Neuronal stem cell (in vitro differentiated cells): ENCODE measurements at regions not wholly inside any gene's neighbourhood (a gene's known extent, or its start where the extent isn't known, plus 50 kb on each side); places are given as distances from the start of the nearest gene placed in this dataset.

Source experiments
- DNase-seq: peaks from one replicate; pipeline ENCODE4 v3.0.0-alpha.2; 2013; ENCODE audit warnings: low spot score
- H2AFZ ChIP-seq: one replicate; pipeline ENCODE4 v1.6.1; 2013; ENCODE audit warnings: mild to moderate bottlenecking, low read length, inconsistent platforms
- H2AK5ac ChIP-seq: 2 replicates; pipeline ENCODE4 v1.6.1; 2013; ENCODE audit warnings: low read depth, mild to moderate bottlenecking, inconsistent platforms, low read length, moderate library complexity, mixed read lengths
- H2BK120ac ChIP-seq: 2 replicates; pipeline ENCODE4 v1.6.1; 2013; ENCODE audit warnings: low read depth, mild to moderate bottlenecking, inconsistent platforms, low read length, moderate library complexity, mixed read lengths
- H2BK12ac ChIP-seq: one replicate; pipeline ENCODE4 v1.6.1; 2013; ENCODE audit warnings: low read length, inconsistent platforms
- H2BK15ac ChIP-seq: 2 replicates; pipeline ENCODE4 v1.6.1; 2013; ENCODE audit warnings: mild to moderate bottlenecking, low read length, inconsistent platforms, mixed read lengths
- H2BK5ac ChIP-seq: one replicate; pipeline ENCODE4 v1.6.1; 2013; ENCODE audit warnings: inconsistent platforms, mild to moderate bottlenecking, low read length, moderate library complexity
- H3K14ac ChIP-seq: one replicate; pipeline ENCODE4 v1.6.1; 2013; ENCODE audit warnings: low read length, inconsistent platforms
- H3K18ac ChIP-seq: 2 replicates; pipeline ENCODE4 v1.6.1; 2013; ENCODE audit warnings: low read length, inconsistent platforms
- H3K23ac ChIP-seq: 2 replicates; pipeline ENCODE4 v1.6.1; 2013; ENCODE audit warnings: low read depth, mild to moderate bottlenecking, mixed read lengths, low read length, inconsistent platforms; ENCODE audit not compliant: poor library complexity
- H3K27ac ChIP-seq: replicated peaks from 3 replicates; pipeline ENCODE4 v1.5.1; 2013; ENCODE audit warnings: low read length, inconsistent platforms
- H3K27me3 ChIP-seq, 3 experiments: 2 replicates each; pipeline ENCODE4 v1.6.1; 2013; ENCODE audit warnings: low read length in 3 of 3, mild to moderate bottlenecking in 2 of 3, inconsistent platforms in 1 of 3, low read depth in 1 of 3, mixed read lengths in 1 of 3, moderate library complexity in 1 of 3; ENCODE audit not compliant: control insufficient read depth in 3 of 3, insufficient read depth in 3 of 3
- H3K36me3 ChIP-seq, 2 donors: replicated peaks in 1 of 2; 2 replicates each; pipeline ENCODE4 v1.6.1; 2013; ENCODE audit warnings: low read length in 2 of 2; ENCODE audit not compliant: control insufficient read depth in 2 of 2, insufficient read depth in 2 of 2
- H3K4ac ChIP-seq: 2 replicates; pipeline ENCODE4 v1.6.1; 2013; ENCODE audit warnings: inconsistent platforms, mild to moderate bottlenecking, low read length, moderate library complexity
- H3K4me1 ChIP-seq, 2 donors: 1 replicate in 1 of 2; 2 replicates in 1 of 2; pipeline ENCODE4 v1.6.1; 2013; ENCODE audit warnings: low read length in 2 of 2, low read depth in 1 of 2; ENCODE audit not compliant: control insufficient read depth in 2 of 2, insufficient read depth in 1 of 2
- H3K4me2 ChIP-seq: one replicate; pipeline ENCODE4 v1.6.1; 2013; ENCODE audit warnings: mild to moderate bottlenecking, low read length, inconsistent platforms; ENCODE audit not compliant: insufficient read depth, poor library complexity, severe bottlenecking
- H3K4me3 ChIP-seq, 2 donors: 2 replicates each; pipeline ENCODE4 v1.5.1; 2013; ENCODE audit warnings: low read length in 2 of 2, mild to moderate bottlenecking in 2 of 2, inconsistent platforms in 1 of 2, moderate library complexity in 1 of 2
- H3K79me1 ChIP-seq: one replicate; pipeline ENCODE4 v1.6.1; 2013; ENCODE audit warnings: low read depth, mild to moderate bottlenecking, inconsistent platforms, low read length, moderate library complexity
- H3K9ac ChIP-seq: one replicate; pipeline ENCODE4 v1.6.1; 2013; ENCODE audit warnings: mild to moderate bottlenecking, low read depth, low read length, inconsistent platforms; ENCODE audit not compliant: poor library complexity
- H3K9me3 ChIP-seq, 2 donors: replicated peaks in 1 of 2; 2 replicates each; pipeline versions ENCODE3 to v1.6.1; 2013; ENCODE audit warnings: low read length in 2 of 2, mild to moderate bottlenecking in 2 of 2, inconsistent platforms in 1 of 2, low read depth in 1 of 2, mixed read lengths in 1 of 2, moderate library complexity in 1 of 2; ENCODE audit not compliant: control insufficient read depth in 2 of 2, insufficient read depth in 1 of 2
- H4K8ac ChIP-seq: one replicate; pipeline ENCODE4 v1.6.1; 2013; ENCODE audit warnings: low read depth, mild to moderate bottlenecking, inconsistent platforms, low read length, moderate library complexity
- H4K91ac ChIP-seq: one replicate; pipeline ENCODE4 v1.6.1; 2013; ENCODE audit warnings: low read length, low read depth, mild to moderate bottlenecking, inconsistent platforms; ENCODE audit not compliant: poor library complexity
- WGBS, 2 donors: extraction: QIAGEN DNeasy Blood & Tissue Kit; methylation state at CpG; one replicate each; pipeline ENCODE4 v1.1.7; 2013; ENCODE audit warnings: missing lambda C conversion rate in 2 of 2, mixed read lengths in 1 of 2; ENCODE audit not compliant: insufficient read length in 2 of 2, insufficient replicate concordance in 1 of 2; ENCODE audit errors: extremely low coverage in 2 of 2; 5-methylcytosine and 5-hydroxymethylcytosine counted together

DNA sequence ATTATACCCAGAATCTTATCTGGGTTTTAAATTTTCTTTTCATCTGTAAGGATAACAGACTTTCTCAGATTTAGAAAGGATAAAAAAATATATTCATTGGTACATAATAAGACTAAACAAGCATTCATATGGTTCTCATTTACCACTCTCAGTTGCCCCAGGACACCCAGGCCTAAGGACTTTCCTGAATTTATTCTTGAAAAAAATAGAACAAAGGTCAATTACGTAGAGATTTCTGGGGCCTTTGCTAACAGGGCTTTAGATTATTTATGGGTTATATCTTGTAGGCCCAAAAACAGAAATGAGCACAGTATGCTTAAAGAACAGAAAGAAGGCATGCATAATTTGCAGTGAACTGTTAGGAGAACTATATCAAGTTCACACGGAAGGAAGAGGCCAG is 269.0 kb upstream of the COL3A1 start:
- Histone ChIP-seq H3K36me3 (no peaks in the 10 kb centered on the region), H3K27ac (no peak overlapping the region), H3K27me3 (no peaks in the 10 kb centered on the region), H3K79me1 (no peaks in the 10 kb centered on the region), H3K18ac (no peak overlapping the region), H2BK15ac (no peak overlapping the region), H2BK5ac (no peak overlapping the region), H3K9ac (no peak overlapping the region), H3K9me3 (peaks cover 0 to 16% of the 10 kb centered on the region in 2 donors), H3K14ac (no peak overlapping the region), H4K8ac (no peak overlapping the region), H4K91ac (no peak overlapping the region), H2AK5ac (no peak overlapping the region), H3K23ac (no peak overlapping the region), H3K4ac (no peak overlapping the region), H3K4me1 (no peaks in the 10 kb centered on the region), H3K4me2 (no peak overlapping the region), H2BK12ac (no peak overlapping the region), H3K4me3 (no peak overlapping the region), H2BK120ac (no peak overlapping the region), H2AFZ (peak overlapping the region; percentile 12)
- no CpG with 5 or more reads among the region's 2 CpGs for WGBS, 2 donors
- no peak for DNase-seq

DNA sequence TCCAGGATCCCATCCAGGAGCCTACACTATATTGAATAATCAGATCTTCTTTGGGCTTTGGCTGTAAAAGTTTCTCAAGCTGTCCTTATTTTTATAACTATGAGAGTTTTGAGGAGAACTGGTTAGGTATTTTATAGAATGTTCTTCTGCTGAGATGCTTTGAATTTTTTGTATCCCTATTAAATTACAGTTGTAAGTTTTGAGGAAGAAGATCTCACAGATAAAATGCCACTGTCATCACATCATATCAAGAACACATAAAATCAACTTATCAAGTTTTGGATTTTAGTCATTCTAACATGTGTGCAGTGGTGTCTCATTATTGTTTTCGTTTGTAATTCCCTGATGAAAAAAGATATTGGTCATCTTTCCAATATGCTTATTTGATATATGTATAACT is 260.2 kb upstream of the COL3A1 start:
- Histone ChIP-seq H2BK5ac (no peak overlapping the region), H3K9me3 (peaks cover 0 to 13% of the 10 kb centered on the region in 2 donors), H3K4me1 (peaks cover 0 to under 1% of the 10 kb centered on the region in 2 donors), H2AFZ (no peak overlapping the region), H3K14ac (no peak overlapping the region), H3K23ac (no peak overlapping the region), H3K9ac (no peak overlapping the region), H3K4me3 (no peak overlapping the region), H3K4ac (no peak overlapping the region), H4K91ac (no peak overlapping the region), H3K27ac (no peak overlapping the region), H4K8ac (no peak overlapping the region), H3K4me2 (no peak overlapping the region), H3K18ac (no peak overlapping the region), H2BK120ac (no peak overlapping the region), H3K79me1 (no peaks in the 10 kb centered on the region), H2BK12ac (no peak overlapping the region), H2BK15ac (no peak overlapping the region), H3K27me3 (no peaks in the 10 kb centered on the region), H2AK5ac (no peak overlapping the region), H3K36me3 (no peaks in the 10 kb centered on the region)
- no peak for DNase-seq
- WGBS, 2 donors, result no CpG with 5 or more reads among the region's 1 CpG

DNA sequence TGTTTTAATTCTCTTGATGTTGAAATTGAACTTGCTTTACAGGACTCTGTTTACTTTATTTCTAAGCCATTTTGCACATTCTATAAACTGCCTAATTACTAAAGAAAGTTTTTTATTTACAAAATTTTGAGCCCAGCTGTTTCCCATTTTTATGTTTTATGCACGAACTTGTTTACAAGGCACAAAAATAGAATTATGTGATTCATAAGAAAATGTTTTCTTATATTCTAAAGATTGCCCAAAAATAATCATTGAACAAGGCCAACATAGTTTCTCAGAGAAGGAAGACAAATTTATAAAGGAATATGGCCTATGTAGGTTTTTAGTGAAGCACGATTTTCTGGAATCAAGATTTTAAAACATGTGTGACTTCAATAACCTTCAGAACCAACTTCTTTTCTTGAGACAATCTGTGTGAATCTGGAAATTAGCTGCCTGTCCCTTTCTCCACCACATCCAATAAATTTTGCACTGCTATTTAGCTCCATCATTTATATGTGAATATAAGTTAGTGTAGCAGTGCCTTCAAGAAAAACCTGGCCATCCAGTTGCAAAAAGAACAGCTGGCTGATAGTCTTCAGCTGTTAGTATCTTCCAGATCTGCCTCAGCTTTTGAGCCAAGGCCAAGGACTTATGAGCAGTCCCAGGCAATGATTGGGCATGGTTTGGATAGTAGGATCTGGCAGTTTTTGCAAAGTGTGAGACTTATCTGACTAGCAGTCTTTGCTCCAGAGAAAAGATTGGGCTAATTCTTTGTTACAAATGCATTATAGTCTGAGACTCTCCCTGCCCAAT is 253.2 kb upstream of the COL3A1 start:
- H3K36me3 ChIP-seq, result no peaks in the 10 kb centered on the region
- H3K9me3 ChIP-seq, result no peaks in the 10 kb centered on the region
- no peak overlapping the region for H3K4me3 ChIP-seq
- H3K4me1 ChIP-seq, result peaks cover 2 to 11% of the 10 kb centered on the region in 2 donors
- no peak overlapping the region for H3K14ac ChIP-seq
- no peak overlapping the region for H4K91ac ChIP-seq
- H2BK15ac ChIP-seq, result no peak overlapping the region
- WGBS, 2 donors, result no CpG with 5 or more reads among the region's 2 CpGs
- no peak overlapping the region for H3K4ac ChIP-seq
- no peak overlapping the region for H2AFZ ChIP-seq
- H3K27ac ChIP-seq, result no peak overlapping the region
- no peak overlapping the region for H4K8ac ChIP-seq
- H3K4me2 ChIP-seq, result no peak overlapping the region
- H3K27me3 ChIP-seq, result no peaks in the 10 kb centered on the region
- H3K18ac ChIP-seq, result no peak overlapping the region
- no peak overlapping the region for H3K9ac ChIP-seq
- no peak overlapping the region for H2AK5ac ChIP-seq
- no peak overlapping the region for H2BK120ac ChIP-seq
- no peak for DNase-seq
- H3K23ac ChIP-seq, result no peak overlapping the region
- no peak overlapping the region for H2BK5ac ChIP-seq
- H3K79me1 ChIP-seq, result no peaks in the 10 kb centered on the region
- no peak overlapping the region for H2BK12ac ChIP-seq

DNA sequence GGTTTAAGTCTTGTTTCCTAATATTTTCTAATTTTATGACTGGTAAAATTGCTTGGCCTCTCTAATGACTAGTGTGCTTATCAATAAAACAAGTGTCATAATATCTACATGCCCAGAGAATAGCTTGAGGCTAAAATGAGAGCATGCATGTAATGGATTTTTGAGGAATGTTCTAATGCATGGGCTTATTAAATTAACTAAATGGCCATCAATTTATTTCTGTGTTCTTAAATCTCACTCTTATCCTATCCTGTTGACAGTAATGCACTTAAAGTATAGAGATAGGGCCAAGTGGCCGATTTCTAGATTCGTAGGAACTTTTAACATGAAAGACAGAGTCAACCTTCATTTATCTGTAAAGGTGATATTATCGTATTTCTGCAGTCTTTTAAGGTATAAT is 252.4 kb upstream of the COL3A1 start:
- Histone ChIP-seq H3K27me3 (no peaks in the 10 kb centered on the region), H4K91ac (no peak overlapping the region), H3K27ac (no peak overlapping the region), H3K18ac (no peak overlapping the region), H3K4me1 (peaks cover 2 to 14% of the 10 kb centered on the region in 2 donors), H2AK5ac (no peak overlapping the region), H3K23ac (no peak overlapping the region), H4K8ac (no peak overlapping the region), H3K9me3 (no peaks in the 10 kb centered on the region), H3K4ac (no peak overlapping the region), H3K36me3 (no peaks in the 10 kb centered on the region), H2BK5ac (no peak overlapping the region), H2BK120ac (no peak overlapping the region), H3K4me3 (no peak overlapping the region), H3K14ac (no peak overlapping the region), H3K9ac (no peak overlapping the region), H3K79me1 (no peaks in the 10 kb centered on the region), H2BK15ac (no peak overlapping the region), H3K4me2 (no peak overlapping the region), H2BK12ac (no peak overlapping the region), H2AFZ (no peak overlapping the region)
- no CpG with 5 or more reads among the region's 3 CpGs for WGBS, 2 donors
- DNase-seq, result no peak
